OCI-LY1 (cell line): ENCODE measurements at regions not wholly inside any gene's neighbourhood (a gene's known extent, or its start where the extent isn't known, plus 50 kb on each side); places are given as distances from the start of the nearest gene placed in this dataset.

Source experiments
- H2AFZ ChIP-seq: fragments of 200-600 bp; sonication (generic), shearing (Covaris generic); 2 replicates; pipeline ENCODE4 v1.6.0; 2014; ENCODE audit warnings: antibody characterized with exemption, mild to moderate bottlenecking, low read length
- H3F3A ChIP-seq: fragments of 200-600 bp; sonication (generic), shearing (Covaris generic); 2 replicates; pipeline ENCODE4 v1.6.0; 2014; ENCODE audit warnings: mild to moderate bottlenecking, antibody characterized with exemption, low read length, moderate library complexity; ENCODE audit not compliant: insufficient read depth
- H3K27ac ChIP-seq: fragments of 200-600 bp; sonication (generic); 2 replicates; pipeline ENCODE4 v1.5.1; 2014; ENCODE audit warnings: low read length, mixed run types, mild to moderate bottlenecking, low read depth; ENCODE audit not compliant: poor library complexity, severe bottlenecking
- H3K27me3 ChIP-seq: fragments of 200-600 bp; sonication (generic); 2 replicates; pipeline ENCODE4 v1.6.0; 2014; ENCODE audit warnings: antibody characterized with exemption, mild to moderate bottlenecking, low read length, moderate library complexity; ENCODE audit not compliant: insufficient read depth
- H3K36me3 ChIP-seq: fragments of 200-600 bp; sonication (generic); 2 replicates; pipeline ENCODE4 v1.6.1; 2014; ENCODE audit warnings: mild to moderate bottlenecking, antibody characterized with exemption, low read length, moderate library complexity, mixed read lengths; ENCODE audit not compliant: insufficient read depth
- H3K4me1 ChIP-seq: fragments of 200-600 bp; sonication (generic); 2 replicates; pipeline ENCODE4 v1.5.1; 2014; ENCODE audit warnings: mild to moderate bottlenecking, low read length, moderate library complexity; ENCODE audit not compliant: insufficient read depth, severe bottlenecking
- H3K4me2 ChIP-seq: fragments of 200-600 bp; sonication (generic), shearing (Covaris generic); 2 replicates; pipeline ENCODE4 v1.6.1; 2014; ENCODE audit warnings: low read length
- H3K4me3 ChIP-seq: fragments of 200-600 bp; sonication (generic); 2 replicates; pipeline ENCODE4 v1.5.1; 2014; ENCODE audit warnings: low read length, low read depth, mild to moderate bottlenecking, mixed read lengths; ENCODE audit not compliant: poor library complexity, severe bottlenecking
- H3K79me2 ChIP-seq: fragments of 200-600 bp; shearing (Covaris generic); 2 replicates; pipeline ENCODE4 v1.6.1; 2016; ENCODE audit warnings: mixed run types, low read length, mixed read lengths; ENCODE audit not compliant: insufficient read depth
- H3K9ac ChIP-seq: fragments of 200-600 bp; sonication (generic), shearing (Covaris generic); 2 replicates; pipeline ENCODE4 v1.6.1; 2014; ENCODE audit warnings: mild to moderate bottlenecking, low read length, mixed read lengths
- H3K9me2 ChIP-seq: fragments of 200-600 bp; sonication (generic), shearing (Covaris generic); 2 replicates; pipeline ENCODE4 v1.6.1; 2014; ENCODE audit warnings: low read depth, mild to moderate bottlenecking, low read length, mixed read lengths
- H3K9me3 ChIP-seq: fragments of 200-600 bp; shearing (Covaris generic); 2 replicates; pipeline ENCODE4 v1.6.1; 2014; ENCODE audit warnings: low read length, mixed read lengths
- H4K20me1 ChIP-seq: fragments of 200-600 bp; sonication (generic), shearing (Covaris generic); 2 replicates; pipeline ENCODE4 v1.6.0; 2016; ENCODE audit warnings: mild to moderate bottlenecking, low read length; ENCODE audit not compliant: insufficient read depth
- CTCF ChIP-seq: fragments of 200-600 bp; sonication (generic), shearing (Covaris generic); IDR thresholded peaks from 2 replicates; pipeline ENCODE4 v1.5.1; 2017; ENCODE audit warnings: mild to moderate bottlenecking, antibody characterized with exemption, low read length, moderate library complexity, mixed read lengths
- EZH2 ChIP-seq: fragments of 200-600 bp; sonication (generic), shearing (Covaris generic); IDR thresholded peaks from 2 replicates; pipeline ENCODE4 v1.8.0; 2017; ENCODE audit warnings: borderline replicate concordance, mixed run types, mild to moderate bottlenecking, antibody characterized with exemption, low read length, moderate library complexity, mixed read lengths

GRCh38 chr5:10832987-10833386 is 72.0 kb upstream of the DAP start:
- Histone ChIP-seq H4K20me1 (no peaks in the 10 kb centered on the region), H3K4me3 (no peak overlapping the region), H2AFZ (no peak overlapping the region), H3K4me1 (no peaks in the 10 kb centered on the region), H3K36me3 (no peaks in the 10 kb centered on the region), H3K9me2 (no peaks in the 10 kb centered on the region), H3F3A (no peaks in the 10 kb centered on the region), H3K9ac (no peak overlapping the region), H3K27ac (no peak overlapping the region), H3K4me2 (no peak overlapping the region), H3K79me2 (no peaks in the 10 kb centered on the region), H3K27me3 (0 out of 2 replicates have a peak, but pooled peaks cover 5% of the 10 kb centered on the region), H3K9me3 (no peaks in the 10 kb centered on the region)
- no peak for TF ChIP-seq CTCF
- TF ChIP-seq EZH2 = no peak

- no peak overlapping the region for H2AFZ ChIP-seq
- H3K4me1 ChIP-seq = no peaks in the 10 kb centered on the region
- no peaks in the 10 kb centered on the region for H3K36me3 ChIP-seq
- no peaks in the 10 kb centered on the region for H3K9me3 ChIP-seq
- H3K79me2 ChIP-seq = no peaks in the 10 kb centered on the region
- TF ChIP-seq CTCF (no peak), EZH2 (no peak)
- H3K4me2 ChIP-seq = no peak overlapping the region
- no peak overlapping the region for H3K27ac ChIP-seq
- no peaks in the 10 kb centered on the region for H3F3A ChIP-seq
- H4K20me1 ChIP-seq = no peaks in the 10 kb centered on the region
- no peak overlapping the region for H3K9ac ChIP-seq
- no peak overlapping the region for H3K4me3 ChIP-seq
- H3K9me2 ChIP-seq = no peaks in the 10 kb centered on the region
- 0 out of 2 replicates have a peak, but pooled peaks cover 5% of the 10 kb centered on the region for H3K27me3 ChIP-seq
Observed at GRCh38 chr5:10832421-10832820, 71.4 kb upstream of the DAP start.

- Histone ChIP-seq H3K9ac (no peak overlapping the region), H3K79me2 (no peaks in the 10 kb centered on the region), H3K4me2 (no peak overlapping the region), H3K9me3 (no peaks in the 10 kb centered on the region), H3K36me3 (no peaks in the 10 kb centered on the region), H3K4me1 (no peaks in the 10 kb centered on the region), H3K27ac (no peak overlapping the region), H3K4me3 (no peak overlapping the region), H2AFZ (no peak overlapping the region), H4K20me1 (no peaks in the 10 kb centered on the region), H3K9me2 (no peaks in the 10 kb centered on the region), H3F3A (no peaks in the 10 kb centered on the region), H3K27me3 (0 out of 2 replicates have a peak, but pooled peaks cover 5% of the 10 kb centered on the region)
- no peak for TF ChIP-seq CTCF
- no peak for TF ChIP-seq EZH2
Observed at GRCh38 chr5:10831419-10831818, 70.4 kb upstream of the DAP start.
